ENCODE measurements at regions not wholly inside any gene's neighbourhood (a gene's known extent, or its start where the extent isn't known, plus 50 kb on each side); places are given as distances from the start of the nearest gene placed in this dataset.

GRCh38 chr7:155995183-155995612 is 182.9 kb upstream of the SHH start:
- no peaks in the 10 kb centered on the region for H3K9me3 Mint-ChIP-seq
- Histone ChIP-seq H3K4me3 (ENCODE audit: low read length) (no peak overlapping the region), H3K36me3 (ENCODE audit: insufficient read depth, low read length) (no peaks in the 10 kb centered on the region), H3K27me3 (ENCODE audit: control insufficient read depth in 1 of 2, insufficient read depth in 2 of 2, low read length in 2 of 2) (peaks cover 0 to 3% of the 10 kb centered on the region in 2 experiments), H3K9me3 (ENCODE audit: control insufficient read depth in 1 of 2, insufficient read depth in 1 of 2, low read length in 2 of 2) (peaks cover 0 to 38% of the 10 kb centered on the region in 2 experiments), H3K4me1 (ENCODE audit: insufficient read depth, low read length) (peaks cover 56% of the 10 kb centered on the region), H3K27ac (ENCODE audit: low read depth in 1 of 2, low read length in 2 of 2) (no peak overlapping the region)
- no peaks in the 10 kb centered on the region for H3K36me3 Mint-ChIP-seq (ENCODE audit: low read depth)
- peak; percentile 35 for ATAC-seq (ENCODE audit: poor library complexity)
- intact Hi-C loops (cut with DNase I, micrococcal nuclease), result no loop called here
- DNase-seq, result peak in 2 of 14 experiments; percentile 10 to 15
- H3K27me3 Mint-ChIP-seq, result peaks cover 17% of the 10 kb centered on the region
- no peak for TF ChIP-seq CTCF (IDR thresholded peaks at IDR 0.05)
- H3K4me1 Mint-ChIP-seq (ENCODE audit: low read depth), result peaks cover 72% of the 10 kb centered on the region
- peak overlapping the region; percentile 71 for H3K27ac Mint-ChIP-seq
- peak overlapping the region; percentile 79 for H3K4me3 Mint-ChIP-seq
- ChIA-PET POLR2A (interaction anchor here (0.6 to 1.0 kb wide), 2 partner anchors 32 to 1507 kb away, joined by 3 to 4 read pairs; no protein-coding TSS in a partner anchor), CTCF (no interaction called here)

- Histone ChIP-seq H3K27ac (ENCODE audit: low read depth in 1 of 2, low read length in 2 of 2) (no peak overlapping the region), H3K4me3 (ENCODE audit: low read length) (no peak overlapping the region), H3K4me1 (ENCODE audit: insufficient read depth, low read length) (peaks cover 56% of the 10 kb centered on the region), H3K36me3 (ENCODE audit: insufficient read depth, low read length) (no peaks in the 10 kb centered on the region), H3K27me3 (ENCODE audit: control insufficient read depth in 1 of 2, insufficient read depth in 2 of 2, low read length in 2 of 2) (peaks cover 0 to 3% of the 10 kb centered on the region in 2 experiments), H3K9me3 (ENCODE audit: control insufficient read depth in 1 of 2, insufficient read depth in 1 of 2, low read length in 2 of 2) (peaks cover 0 to 47% of the 10 kb centered on the region in 2 experiments)
- Mint-ChIP-seq H3K36me3 (ENCODE audit: low read depth) (no peaks in the 10 kb centered on the region), H3K27ac (peak overlapping the region; percentile 71), H3K9me3 (no peaks in the 10 kb centered on the region), H3K4me1 (ENCODE audit: low read depth) (peaks cover 75% of the 10 kb centered on the region), H3K4me3 (peak overlapping the region; percentile 79), H3K27me3 (peaks cover 17% of the 10 kb centered on the region)
- ATAC-seq (ENCODE audit: poor library complexity) (no peak), DNase-seq (no peak)
- TF ChIP-seq CTCF (IDR thresholded peaks at IDR 0.05), result no peak
- ChIA-PET CTCF (no interaction called here), POLR2A (interaction anchor here (1.0 kb wide), 1 partner anchor 31 kb away, joined by 4 read pairs; no protein-coding TSS in a partner anchor)
- intact Hi-C loops (cut with DNase I, micrococcal nuclease), result no loop called here
Measured at GRCh38 chr7:155994279-155994811, 182.1 kb upstream of the SHH start.

DNA sequence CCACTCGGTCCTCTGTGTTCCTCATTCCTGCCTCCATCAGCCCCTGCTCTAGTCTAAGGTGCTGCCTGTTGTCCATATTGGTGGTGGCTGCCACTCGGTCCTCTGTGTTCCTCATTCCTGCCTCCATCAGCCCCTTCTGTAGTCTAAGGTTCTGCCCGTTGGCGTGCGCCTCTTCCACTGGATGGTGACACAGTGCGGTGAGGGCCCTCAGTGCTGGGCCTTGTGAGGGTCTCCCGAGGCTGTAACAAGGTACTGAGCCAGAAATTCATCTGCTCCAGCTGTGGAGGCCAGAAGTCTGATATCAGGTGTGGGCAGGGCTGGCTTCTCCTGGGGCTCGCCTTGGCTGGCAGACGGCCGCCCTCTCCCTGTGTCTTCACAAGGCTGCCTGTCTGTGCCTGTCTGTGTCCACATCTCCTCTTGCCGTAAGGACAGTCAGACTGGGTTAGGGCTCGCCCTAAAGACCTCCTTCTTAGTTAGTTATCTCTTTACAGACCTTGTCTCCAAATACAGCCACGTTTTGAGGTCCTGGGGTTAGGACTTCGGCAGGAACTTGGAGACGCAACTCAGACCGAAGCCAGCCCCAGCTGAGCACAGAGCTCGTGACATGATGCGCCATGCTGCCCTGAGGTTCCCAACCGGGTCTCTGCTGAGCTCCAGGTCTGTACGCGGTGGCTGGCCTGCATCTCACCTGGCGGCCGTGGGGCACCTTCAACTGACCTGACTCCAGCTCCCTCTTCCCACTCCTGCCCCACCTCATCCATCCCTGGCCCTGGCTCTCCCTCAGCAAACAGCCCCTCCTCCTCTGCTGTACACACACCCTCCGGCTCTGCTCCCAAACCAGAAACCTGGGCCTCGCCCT is 181.4 kb upstream of the SHH start:
- ChIA-PET CTCF (no interaction called here), POLR2A (no interaction called here)
- Mint-ChIP-seq H3K27me3 (peaks cover 17% of the 10 kb centered on the region), H3K9me3 (no peaks in the 10 kb centered on the region), H3K36me3 (ENCODE audit: low read depth) (no peaks in the 10 kb centered on the region), H3K27ac (no peak overlapping the region), H3K4me1 (ENCODE audit: low read depth) (peaks cover 80% of the 10 kb centered on the region), H3K4me3 (no peak overlapping the region)
- H3K4me3 ChIP-seq (ENCODE audit: low read length), result no peak overlapping the region
- no peak for TF ChIP-seq CTCF (IDR thresholded peaks at IDR 0.05)
- H3K9me3 ChIP-seq (ENCODE audit: control insufficient read depth in 1 of 2, insufficient read depth in 1 of 2, low read length in 2 of 2), result peaks cover 0 to 49% of the 10 kb centered on the region in 2 experiments
- ATAC-seq (ENCODE audit: poor library complexity), result no peak
- peaks cover 55% of the 10 kb centered on the region for H3K4me1 ChIP-seq (ENCODE audit: insufficient read depth, low read length)
- H3K27ac ChIP-seq (ENCODE audit: low read depth in 1 of 2, low read length in 2 of 2), result no peak overlapping the region
- DNase-seq, result no peak
- peaks cover 0 to 3% of the 10 kb centered on the region in 2 experiments for H3K27me3 ChIP-seq (ENCODE audit: control insufficient read depth in 1 of 2, insufficient read depth in 2 of 2, low read length in 2 of 2)
- no peaks in the 10 kb centered on the region for H3K36me3 ChIP-seq (ENCODE audit: insufficient read depth, low read length)
- intact Hi-C loops (cut with DNase I, micrococcal nuclease), result no loop called here

Measured in CD4-positive, alpha-beta T cell (primary cell).